Liver (tissue), 8 donors: ENCODE measurements at regions not wholly inside any gene's neighbourhood (a gene's known extent, or its start where the extent isn't known, plus 50 kb on each side); places are given as distances from the start of the nearest gene placed in this dataset.
A peak's percentile ranks its signal among the peaks of the same experiment; 100 is the strongest.

Source experiments
- DNase-seq: peaks from one replicate; pipeline ENCODE4 v3.0.0-alpha.2; 2017; ENCODE audit warnings: low spot score
- H3K27ac ChIP-seq, 2 donors: one replicate each; pipeline ENCODE4 v1.7.0; 2013; ENCODE audit warnings: inconsistent platforms in 2 of 2, low read length in 2 of 2, control low read depth in 1 of 2, low read depth in 1 of 2, mild to moderate bottlenecking in 1 of 2
- H3K27me3 ChIP-seq, 4 donors: one replicate each; pipeline versions ENCODE4 v1.6.1 to v1.7.0; 2013; ENCODE audit warnings: low read length in 3 of 4, inconsistent platforms in 1 of 4, mild to moderate bottlenecking in 1 of 4, moderate library complexity in 1 of 4; ENCODE audit not compliant: control insufficient read depth in 4 of 4, insufficient read depth in 4 of 4
- H3K36me3 ChIP-seq, 4 donors: one replicate each; pipeline versions ENCODE4 v1.6.1 to v1.7.0; 2013; ENCODE audit warnings: low read length in 3 of 4, mild to moderate bottlenecking in 3 of 4, low read depth in 1 of 4, moderate library complexity in 1 of 4; ENCODE audit not compliant: control insufficient read depth in 4 of 4, insufficient read depth in 3 of 4
- H3K4me1 ChIP-seq, 4 donors: one replicate each; pipeline versions ENCODE4 v1.6.1 to v1.7.0; 2013; ENCODE audit warnings: low read length in 3 of 4, mild to moderate bottlenecking in 3 of 4, moderate library complexity in 1 of 4; ENCODE audit not compliant: control insufficient read depth in 4 of 4, insufficient read depth in 4 of 4
- H3K4me3 ChIP-seq, 3 donors: one replicate each; pipeline versions ENCODE4 v1.6.1 to v1.7.0; 2013; ENCODE audit warnings: low read length in 3 of 3, control low read depth in 1 of 3, low read depth in 1 of 3, mild to moderate bottlenecking in 1 of 3
- H3K9ac ChIP-seq, 2 donors: one replicate each; pipeline ENCODE4 v1.7.0; 2013; ENCODE audit warnings: low read length in 2 of 2, mild to moderate bottlenecking in 2 of 2, moderate library complexity in 2 of 2, control low read depth in 1 of 2, low read depth in 1 of 2
- H3K9me3 ChIP-seq, 4 donors: one replicate each; pipeline versions ENCODE4 v1.6.1 to v1.7.0; 2013; ENCODE audit warnings: low read length in 3 of 4; ENCODE audit not compliant: control insufficient read depth in 4 of 4
- ATF3 ChIP-seq: IDR thresholded peaks from 2 replicates; pipeline ENCODE4 v1.6.1; 2016; ENCODE audit warnings: antibody characterized with exemption
- CTCF ChIP-seq: fragments of 150-350 bp; IDR thresholded peaks from 2 replicates; pipeline ENCODE4 v1.5.1; 2017; ENCODE audit warnings: improper control_type of control experiment, low read depth, low read length; ENCODE audit not compliant: missing input control
- FOXA1 ChIP-seq: IDR thresholded peaks from 2 replicates; pipeline ENCODE4 v1.6.1; 2016; ENCODE audit warnings: antibody characterized with exemption
- GABPA ChIP-seq, 2 donors: IDR thresholded peaks in 1 of 2; conservative IDR thresholded peaks in 1 of 2; 2 replicates each; pipeline ENCODE4 v1.6.1; 2016; ENCODE audit warnings: antibody characterized with exemption in 2 of 2, mild to moderate bottlenecking in 1 of 2, moderate library complexity in 1 of 2
- HNF4A ChIP-seq, 2 donors: conservative IDR thresholded peaks; 2 replicates each; pipeline ENCODE4 v1.6.1; 2016; ENCODE audit warnings: antibody characterized with exemption in 2 of 2, mild to moderate bottlenecking in 2 of 2
- HNF4G ChIP-seq: IDR thresholded peaks from 2 replicates; pipeline ENCODE4 v1.6.1; 2016; ENCODE audit warnings: antibody characterized with exemption
- JUND ChIP-seq, 2 donors: IDR thresholded peaks; 2 replicates each; pipeline ENCODE4 v1.6.1; 2016; ENCODE audit warnings: antibody characterized with exemption in 2 of 2
- NR2F2 ChIP-seq: IDR thresholded peaks from 2 replicates; pipeline ENCODE4 v1.6.1; 2016; ENCODE audit warnings: antibody characterized with exemption
- REST ChIP-seq: IDR thresholded peaks from 2 replicates; pipeline ENCODE4 v1.6.1; 2016; ENCODE audit warnings: antibody characterized with exemption, mild to moderate bottlenecking
- SP1 ChIP-seq: IDR thresholded peaks from 2 replicates; pipeline ENCODE4 v1.6.1; 2018; ENCODE audit warnings: antibody characterized with exemption, mild to moderate bottlenecking
- TAF1 ChIP-seq: conservative IDR thresholded peaks from 2 replicates; pipeline ENCODE4 v1.6.1; 2016; ENCODE audit warnings: antibody characterized with exemption, mild to moderate bottlenecking
- WGBS: extraction: QIAGEN DNeasy Blood & Tissue Kit; methylation state at CpG from one replicate; pipeline ENCODE4 v1.1.7; 2013; 5-methylcytosine and 5-hydroxymethylcytosine counted together
- donor health status: healthy.
- donor health status: healthy.
- donor health status: healthy.
- donor health status: healthy.
- donor health status: healthy.

GRCh38 chr1:56335394-56335793 is 244.0 kb downstream of the PLPP3 start:
- no peak for TF ChIP-seq REST
- TF ChIP-seq SP1, result no peak
- no peak for TF ChIP-seq CTCF
- no peak for TF ChIP-seq JUND (IDR thresholded peaks at IDR 0.05)
- H3K9me3 ChIP-seq, result no peaks in the 10 kb centered on the region
- H3K4me3 ChIP-seq, result no peak overlapping the region
- no peak for DNase-seq
- H3K4me1 ChIP-seq, result peaks cover 10 to 27% (median 23%) of the 10 kb centered on the region in 4 donors
- 96% methylated on average over 1 of the region's 1 CpG for WGBS
- no peaks in the 10 kb centered on the region for H3K36me3 ChIP-seq
- no peaks in the 10 kb centered on the region for H3K27me3 ChIP-seq
- H3K27ac ChIP-seq, result no peak overlapping the region
- no peak overlapping the region for H3K9ac ChIP-seq

- Histone ChIP-seq H3K9me3 (no peaks in the 10 kb centered on the region), H3K27me3 (no peaks in the 10 kb centered on the region), H3K36me3 (no peaks in the 10 kb centered on the region), H3K4me3 (no peak overlapping the region), H3K9ac (no peak overlapping the region), H3K27ac (peak overlapping the region in 1 of 2 donors; percentile 50), H3K4me1 (peaks cover 13 to 34% (median 31%) of the 10 kb centered on the region in 4 donors)
- TF ChIP-seq HNF4A (conservative IDR thresholded peaks at IDR 0.05) (peak in 1 of 2 donors; percentile 64), REST (no peak)
- no peak for DNase-seq
- 58% methylated on average over 2 of the region's 2 CpGs for WGBS
Measured at GRCh38 chr1:56334047-56334446, 245.3 kb downstream of the PLPP3 start.

GRCh38 chr1:56333461-56333860 is 245.9 kb downstream of the PLPP3 start:
- H3K27me3 ChIP-seq, result no peaks in the 10 kb centered on the region
- TF ChIP-seq TAF1, result no peak
- no peak for TF ChIP-seq GABPA (IDR thresholded peaks at IDR 0.05 in 1 of 2, conservative IDR thresholded peaks at IDR 0.05 in 1 of 2)
- TF ChIP-seq HNF4G, result no peak
- TF ChIP-seq ATF3, result no peak
- no peak for TF ChIP-seq FOXA1
- no peak for TF ChIP-seq NR2F2
- no peak for TF ChIP-seq SP1
- no peak for TF ChIP-seq HNF4A (conservative IDR thresholded peaks at IDR 0.05)
- H3K9me3 ChIP-seq, result no peaks in the 10 kb centered on the region
- no peak for DNase-seq
- H3K27ac ChIP-seq, result peak overlapping the region in 1 of 2 donors; percentile 50
- H3K9ac ChIP-seq, result no peak overlapping the region
- 95% methylated on average over 2 of the region's 2 CpGs for WGBS
- H3K4me3 ChIP-seq, result no peak overlapping the region
- H3K4me1 ChIP-seq, result peaks cover 13 to 37% (median 31%) of the 10 kb centered on the region in 4 donors
- no peaks in the 10 kb centered on the region for H3K36me3 ChIP-seq
